ENCODE measurements at regions not wholly inside any gene's neighbourhood (a gene's known extent, or its start where the extent isn't known, plus 50 kb on each side); places are given as distances from the start of the nearest gene placed in this dataset.

DNA sequence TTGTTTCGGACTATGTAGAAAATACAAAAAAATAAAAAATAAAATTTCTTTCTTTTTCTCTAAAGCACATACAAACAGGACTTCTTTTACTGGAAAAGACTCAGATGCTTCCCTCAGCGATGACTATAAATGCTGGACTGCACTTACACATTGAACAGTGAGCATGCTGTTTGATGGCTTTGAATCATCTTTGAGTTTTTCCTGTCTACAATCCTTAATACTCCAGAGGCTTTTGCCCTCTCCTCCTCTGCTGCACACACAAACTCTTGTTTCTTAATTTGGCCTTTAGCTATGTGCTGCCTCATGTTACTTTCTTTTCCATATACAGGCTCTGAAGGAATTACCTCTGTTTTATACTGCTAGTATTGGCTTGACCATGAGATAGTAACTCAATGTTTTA, 575.1 kb downstream of the EPHA3 start:
- Histone ChIP-seq H3K9me1 (replicated peaks; ENCODE audit: control insufficient read depth, extremely low read depth, insufficient read depth, low read length) (no peaks in the 10 kb centered on the region), H3K27ac (ENCODE audit: insufficient read depth, low read depth, low read length) (no peak overlapping the region), H3K36me3 (ENCODE audit: control insufficient read depth in 2 of 2, extremely low read depth in 1 of 2, insufficient read depth in 2 of 2, low read length in 2 of 2) (no peaks in the 10 kb centered on the region), H3K4me1 (ENCODE audit: control insufficient read depth, extremely low read depth, insufficient read depth, low read length) (no peaks in the 10 kb centered on the region), H4K20me1 (replicated peaks; ENCODE audit: control insufficient read depth, extremely low read depth, insufficient read depth, low read length) (no peaks in the 10 kb centered on the region), H3K4me2 (ENCODE audit: insufficient read depth, low read length) (no peak overlapping the region), H3K79me2 (ENCODE audit: control insufficient read depth, insufficient read depth, low read length) (no peaks in the 10 kb centered on the region), H3K4me3 (replicated peaks in 1 of 3; ENCODE audit: insufficient read depth in 1 of 3, low read depth in 1 of 3, low read length in 3 of 3) (no peak overlapping the region), H3K9me3 (replicated peaks; ENCODE audit: control insufficient read depth, insufficient read depth, low read length) (peaks cover 2% of the 10 kb centered on the region), H3K9ac (replicated peaks; ENCODE audit: extremely low read depth, insufficient read depth, low read length) (no peak overlapping the region), H2AFZ (ENCODE audit: low read depth, low read length) (no peak overlapping the region), H3K27me3 (ENCODE audit: control insufficient read depth in 2 of 2, insufficient read depth in 2 of 2, low read length in 2 of 2) (no peaks in the 10 kb centered on the region)
- dilution Hi-C loops (cut with MboI; ENCODE audit: extremely low pct_ligation_motif_present, low sequenced_read_pairs): no loop called here
- DNase-seq (ENCODE audit: low read depth, low spot score) (no peak), FAIRE-seq (no peak)
- no TSS peak for BruUV-seq (replicated peaks)
- intact Hi-C loops (cut with micrococcal nuclease): no loop called here
- no peak for TF ChIP-seq JUN (IDR thresholded peaks at IDR 0.05; ENCODE audit: borderline replicate concordance, insufficient read depth, insufficient read length, low read depth)
- TF ChIP-seq POLR2A (IDR thresholded peaks at IDR 0.05; ENCODE audit: low read depth, low read length): no peak
- no peak for TF ChIP-seq FOS (IDR thresholded peaks at IDR 0.05; ENCODE audit: borderline replicate concordance, insufficient read depth, low read length)
- no peak for TF ChIP-seq EZH2 (IDR thresholded peaks at IDR 0.05; ENCODE audit: borderline replicate concordance, low read depth, low read length, severe bottlenecking)
- no peak for TF ChIP-seq MAX (IDR thresholded peaks at IDR 0.05; ENCODE audit: insufficient read depth, insufficient read length)
- TF ChIP-seq CTCF (IDR thresholded peaks at IDR 0.05; ENCODE audit: extremely low read depth in 1 of 2, insufficient read depth in 1 of 2, low read depth in 1 of 2, low read length in 2 of 2): no peak
- no peak for TF ChIP-seq MYC (IDR thresholded peaks at IDR 0.05; ENCODE audit: low read depth, low read length)
- TF ChIP-seq GATA2 (IDR thresholded peaks at IDR 0.05; ENCODE audit: insufficient read depth, insufficient read length, low read depth, low read length): no peak
- TF ChIP-seq POLR2AphosphoS5 (IDR thresholded peaks at IDR 0.05; ENCODE audit: insufficient read depth, low read depth, low read length): no peak
- POLR2A ChIA-PET: no interaction called here
- CTCF ChIA-PET: no interaction called here

All from endothelial cell of umbilical vein (primary cell).